ENCODE measurements at regions not wholly inside any gene's neighbourhood (a gene's known extent, or its start where the extent isn't known, plus 50 kb on each side); places are given as distances from the start of the nearest gene placed in this dataset.

- TF ChIP-seq POLR2A (IDR thresholded peaks at IDR 0.05) = no peak
- TF ChIP-seq CTCF (IDR thresholded peaks at IDR 0.05) = no peak
Measured at GRCh38 chr2:502831-503230, 174.4 kb downstream of the TMEM18 start.
